Mucosa of gallbladder (tissue), 1 donor: ENCODE measurements at regions not wholly inside any gene's neighbourhood (a gene's known extent, or its start where the extent isn't known, plus 50 kb on each side); places are given as distances from the start of the nearest gene placed in this dataset.
"Not testable (repeated sequence)": the region's sequence is repeated elsewhere in the genome, so short reads cannot be mapped to it uniquely, and the experiment has no call there.

ENCODE experiments used
- DNase-seq: peaks from one replicate; pipeline ENCODE4 v3.0.0-alpha.2; 2020; ENCODE audit warnings: low spot score
- donor health status: DM: no; HTN: no; CAD: no.

DNA sequence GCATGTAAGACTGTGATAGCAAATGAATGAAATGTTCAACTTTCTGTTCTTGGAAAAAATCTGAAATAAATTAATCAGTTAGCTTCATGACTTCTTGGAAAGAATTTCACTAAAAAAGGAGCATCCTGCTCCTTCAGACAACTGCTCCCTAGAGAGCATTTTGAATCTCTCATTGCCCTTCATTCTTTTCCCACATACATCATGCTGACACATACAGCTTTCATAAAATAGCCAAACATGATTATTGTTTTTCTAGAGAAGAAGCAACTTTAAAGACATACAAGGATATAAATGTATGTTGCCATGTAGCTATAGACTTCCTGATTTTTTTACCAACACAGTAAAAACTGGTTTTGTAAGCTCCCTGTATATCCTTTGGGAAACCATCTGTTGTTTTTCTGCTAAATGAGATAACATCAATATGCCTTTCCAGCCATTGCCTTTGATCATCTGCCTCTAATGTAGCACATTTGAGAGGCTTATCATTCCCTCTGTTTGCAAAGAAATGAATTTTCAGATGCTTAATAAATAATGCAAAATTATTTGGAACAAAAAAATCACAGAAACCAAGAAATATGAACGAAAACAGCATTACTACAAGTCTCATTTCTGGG is 248.2 kb upstream of the GPR149 start:
- DNase-seq: no peak

DNA sequence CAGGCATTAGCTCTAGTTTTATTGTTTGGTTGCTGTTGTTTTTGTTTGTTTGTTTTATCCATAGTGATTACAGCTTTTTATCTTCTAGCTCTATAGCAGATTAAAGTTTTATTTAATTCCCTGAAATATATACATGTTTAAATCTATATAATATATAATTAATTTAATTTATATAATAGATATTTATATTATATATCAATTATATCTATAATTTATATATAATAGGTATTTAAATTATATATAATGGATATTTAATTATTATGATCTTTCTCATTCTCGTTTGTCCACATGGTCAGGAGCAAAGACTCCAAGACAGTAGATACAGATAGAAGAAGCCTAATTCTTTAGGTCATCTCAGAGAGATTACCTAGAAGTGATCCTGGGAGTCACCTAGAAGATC is 238.8 kb upstream of the GPR149 start:
- DNase-seq: no peak

DNA sequence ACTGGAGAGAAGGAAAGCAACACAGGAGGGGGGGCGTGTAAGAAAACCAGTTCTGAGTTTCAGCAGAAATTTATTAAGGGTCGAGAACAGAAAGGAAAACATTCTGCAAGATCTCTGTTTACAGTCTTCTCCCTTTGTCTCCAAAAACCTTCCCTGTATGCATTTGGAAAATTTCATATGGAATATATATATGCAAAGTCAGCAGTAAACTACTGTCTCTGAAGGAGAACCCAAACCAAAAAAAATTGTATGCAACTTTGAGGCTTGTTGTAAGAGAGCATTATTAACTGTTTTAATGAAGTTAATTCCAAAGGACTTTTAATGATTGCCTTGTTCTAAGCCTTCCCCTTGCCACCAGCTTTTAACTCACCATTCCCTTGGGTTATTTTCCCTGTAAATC is 238.2 kb upstream of the GPR149 start:
- no peak for DNase-seq

DNA sequence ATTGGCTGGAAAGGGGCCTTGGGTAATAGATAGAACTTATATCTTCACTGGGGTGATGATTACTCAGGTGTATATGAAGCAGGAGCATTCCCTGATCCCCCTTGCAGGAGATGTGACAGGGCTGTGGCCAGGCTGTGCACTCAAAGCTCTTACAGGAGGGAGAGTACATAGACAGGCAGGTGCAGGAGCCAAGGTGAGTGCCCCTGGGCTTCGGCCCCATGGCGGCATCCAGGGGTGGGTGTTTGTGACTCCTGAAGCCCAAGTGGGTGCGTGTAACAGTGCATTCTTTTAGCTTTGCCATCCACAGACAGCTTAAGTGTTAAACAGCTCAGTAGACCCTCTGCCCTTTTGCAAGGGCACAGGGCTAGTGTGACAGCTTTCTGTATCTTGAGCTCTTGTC is 236.6 kb upstream of the GPR149 start:
- no peak for DNase-seq

DNA sequence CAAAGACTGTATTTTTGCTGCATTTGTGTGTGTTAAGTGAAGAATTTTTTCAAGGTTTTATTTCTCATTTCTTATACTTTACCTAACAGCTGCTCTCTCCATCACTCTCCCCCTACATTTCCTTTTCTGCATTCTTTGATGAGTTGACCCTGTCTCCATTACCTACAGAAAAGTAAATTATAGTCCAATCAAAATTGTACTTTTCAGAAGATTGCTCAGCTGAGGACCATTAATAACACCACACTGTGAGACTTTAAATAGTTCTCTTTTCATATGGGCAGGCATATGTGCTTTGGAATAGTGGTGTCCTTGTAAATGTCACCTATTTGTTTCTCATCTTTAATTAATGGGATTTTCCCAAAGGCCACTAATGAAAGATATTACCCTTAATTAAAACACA is 234.7 kb upstream of the GPR149 start:
- DNase-seq: no peak

DNA sequence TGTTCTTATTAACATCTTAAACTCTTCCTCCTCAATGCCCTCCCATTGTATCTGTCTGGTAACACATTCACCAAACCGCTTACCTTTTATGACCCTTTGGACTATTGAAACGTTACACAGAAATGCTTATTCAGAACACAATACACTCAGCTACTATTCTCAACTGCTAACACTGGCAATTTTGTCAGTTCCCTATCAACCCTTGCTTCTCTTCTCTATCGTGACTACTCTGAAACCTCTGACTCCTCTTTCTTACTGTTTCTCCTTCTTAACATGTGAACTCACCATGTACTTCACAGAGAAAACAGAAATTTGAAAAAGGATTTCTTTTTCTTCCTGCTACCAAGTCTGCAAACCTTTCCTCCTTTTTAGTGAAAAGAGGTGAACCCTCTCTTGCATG is 232.9 kb upstream of the GPR149 start:
- DNase-seq: no peak

DNA sequence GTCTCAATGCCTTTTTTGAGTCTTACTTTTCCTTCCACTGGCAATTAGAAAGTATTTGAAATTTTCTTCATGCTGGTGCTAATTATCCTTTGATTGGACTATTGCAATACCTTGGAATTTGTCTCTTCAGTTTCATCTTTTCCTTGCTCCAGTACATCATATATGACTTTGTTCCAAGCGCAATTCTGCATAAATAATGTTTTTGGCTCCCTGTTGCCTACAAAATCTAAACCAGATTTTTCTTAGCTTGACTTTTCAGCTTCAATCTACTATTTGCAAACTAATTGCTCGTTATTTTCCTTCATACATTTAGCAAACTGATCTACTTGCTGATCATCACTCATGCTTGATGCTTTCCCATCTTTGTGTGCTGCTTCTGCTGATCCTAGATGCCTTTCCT is 230.8 kb upstream of the GPR149 start:
- no peak for DNase-seq

DNA sequence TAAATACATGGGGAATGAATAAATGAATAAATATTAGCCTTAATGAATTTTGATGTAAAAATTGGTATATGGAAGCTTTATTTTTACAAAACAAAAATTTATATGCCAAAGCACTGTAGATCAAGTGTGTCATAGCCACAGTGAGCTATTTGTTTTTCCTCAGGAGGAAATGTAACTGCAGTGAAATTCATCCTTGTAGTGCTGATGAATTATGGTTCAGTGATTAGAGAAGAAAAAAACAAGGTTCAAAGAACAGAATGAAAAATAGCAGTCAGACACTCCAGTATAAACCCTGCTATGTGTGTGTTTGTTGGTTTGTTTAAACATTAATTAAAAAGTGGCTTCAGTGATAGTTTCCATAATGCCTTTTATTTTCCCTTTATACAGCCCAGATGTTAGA is 228.0 kb upstream of the GPR149 start:
- DNase-seq: no peak

DNA sequence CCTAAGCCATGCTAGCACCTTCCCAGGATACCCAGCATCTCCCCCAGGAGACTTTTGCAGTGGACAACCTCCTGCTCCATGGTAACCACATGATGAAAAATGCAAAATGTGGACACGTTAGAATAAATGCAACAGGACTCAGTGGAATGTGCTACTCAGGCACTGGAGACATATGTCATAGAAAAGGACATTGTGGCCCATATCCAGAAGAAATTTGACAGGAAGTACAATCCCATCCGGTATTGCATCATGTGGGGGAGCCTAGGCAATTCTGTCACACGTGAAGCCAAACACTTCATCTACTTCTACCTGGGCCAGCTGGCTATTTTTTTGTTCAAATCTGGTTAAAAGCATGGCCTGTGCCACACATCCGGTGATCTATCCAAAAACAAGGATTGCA is 227.2 kb upstream of the GPR149 start:
- DNase-seq: no peak

DNA sequence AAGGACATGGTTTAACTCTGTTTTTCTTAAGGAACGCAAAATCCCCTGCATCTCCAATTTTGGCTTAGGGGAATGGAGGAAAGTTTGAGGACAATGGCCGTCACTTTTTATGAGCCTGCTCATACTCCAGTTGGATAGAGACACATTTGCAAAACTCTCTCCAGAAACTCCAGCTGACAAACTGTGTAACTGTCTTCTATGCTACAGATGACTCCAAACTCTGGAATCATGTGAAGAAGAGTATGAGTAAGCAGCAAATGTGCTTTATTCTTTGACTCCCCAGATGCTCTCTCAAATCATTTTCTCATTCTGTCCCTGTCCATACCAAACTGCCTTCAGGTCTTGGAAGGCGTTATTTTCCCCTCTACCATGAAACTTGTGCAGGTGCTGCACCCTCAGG is 226.5 kb upstream of the GPR149 start:
- no peak for DNase-seq

DNA sequence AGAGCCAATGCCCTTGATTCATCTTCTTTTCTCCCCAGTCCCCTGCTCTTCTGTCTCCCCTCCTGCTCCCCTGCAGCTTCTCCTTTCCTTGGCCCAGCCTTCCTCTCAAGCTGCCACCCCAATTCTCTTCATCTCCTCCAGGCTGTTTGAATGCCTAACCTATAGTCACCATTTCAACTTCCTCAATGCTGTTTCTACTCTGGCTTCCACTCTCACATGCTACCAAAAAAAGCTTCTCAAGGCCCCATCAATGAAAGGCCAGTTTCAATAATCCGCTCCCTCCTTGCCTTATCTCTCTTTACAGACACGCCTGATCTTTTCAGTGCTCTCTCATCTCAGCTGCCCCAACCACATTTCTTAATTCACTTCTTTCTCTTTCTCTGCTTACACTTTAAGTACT is 212.2 kb upstream of the GPR149 start:
- no peak for DNase-seq

DNA sequence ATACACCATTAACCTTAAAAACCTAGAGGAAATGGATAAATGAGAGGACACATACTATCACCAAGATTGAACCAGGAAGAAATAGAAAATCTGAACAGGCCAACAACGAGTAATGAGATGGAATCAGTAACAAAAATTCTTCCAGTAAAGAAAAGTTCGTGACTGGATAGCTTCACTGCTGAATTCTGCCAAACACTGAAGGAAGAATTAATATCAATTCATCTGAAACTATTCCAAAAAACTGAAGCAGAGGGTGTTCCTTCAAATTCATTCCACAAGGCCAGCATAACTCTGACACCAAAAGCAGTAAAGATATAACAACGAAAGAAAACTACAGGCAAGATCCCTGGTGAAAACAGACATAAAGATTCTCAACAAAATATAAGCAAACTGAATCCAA is 195.8 kb upstream of the GPR149 start:
- no peak for DNase-seq

DNA sequence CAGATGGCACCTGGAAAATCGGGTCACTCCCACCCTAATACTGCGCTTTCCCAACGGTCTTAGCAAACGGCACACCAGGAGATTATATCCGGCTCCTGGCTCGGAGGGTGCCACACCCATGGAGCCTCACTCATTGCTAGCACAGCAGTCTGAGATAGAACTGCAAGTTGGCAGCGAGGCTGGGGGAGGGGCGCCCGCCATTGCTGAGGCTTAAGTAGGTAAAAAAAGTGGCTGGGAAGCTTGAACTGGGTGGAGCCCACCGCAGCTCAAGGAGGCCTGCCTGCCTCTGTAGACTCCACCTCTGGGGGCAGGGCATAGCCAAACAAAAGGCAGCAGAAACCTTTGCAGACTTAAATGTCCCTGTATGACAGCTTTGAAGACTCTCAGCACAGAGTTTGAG is 189.6 kb upstream of the GPR149 start:
- not testable (repeated sequence) for DNase-seq

DNA sequence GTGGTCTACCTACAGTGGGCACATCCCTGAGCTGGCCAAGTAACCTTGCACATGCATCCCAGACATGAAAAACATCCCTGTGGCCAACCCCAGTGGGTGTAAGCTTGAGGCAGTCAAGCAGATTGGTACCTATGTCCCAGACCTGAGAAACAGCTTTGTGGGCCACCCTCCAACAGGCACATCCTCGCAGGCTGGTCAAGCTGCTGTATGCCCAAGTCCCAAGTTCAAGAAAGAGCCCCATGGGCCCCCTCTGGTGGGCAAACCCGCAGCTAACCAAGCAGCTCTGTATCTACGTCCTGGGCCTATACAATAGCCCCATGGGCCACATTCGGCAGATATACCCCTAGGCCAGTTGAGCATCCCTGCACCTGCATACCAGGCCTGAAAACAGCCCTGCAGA is 186.3 kb upstream of the GPR149 start:
- DNase-seq: no peak

DNA sequence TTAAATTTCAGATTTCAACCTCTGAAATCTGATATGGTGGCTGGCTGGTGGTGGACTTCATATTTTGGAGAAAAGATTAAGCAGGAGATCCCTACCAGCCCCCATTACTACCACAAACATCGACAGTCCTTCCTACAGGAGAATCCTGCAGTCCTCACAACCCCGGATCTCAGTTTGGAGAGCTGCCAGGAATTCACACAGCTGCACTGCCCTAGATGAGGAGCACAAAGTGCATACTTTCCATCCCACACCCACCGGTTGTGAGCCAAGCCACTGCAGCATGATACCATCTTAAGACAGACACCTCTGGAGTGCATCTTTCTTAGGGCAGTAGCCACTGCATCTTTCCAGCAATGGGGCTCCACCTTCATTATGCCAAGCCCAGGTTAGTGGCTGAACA is 185.5 kb upstream of the GPR149 start:
- peak; percentile 12 for DNase-seq

DNA sequence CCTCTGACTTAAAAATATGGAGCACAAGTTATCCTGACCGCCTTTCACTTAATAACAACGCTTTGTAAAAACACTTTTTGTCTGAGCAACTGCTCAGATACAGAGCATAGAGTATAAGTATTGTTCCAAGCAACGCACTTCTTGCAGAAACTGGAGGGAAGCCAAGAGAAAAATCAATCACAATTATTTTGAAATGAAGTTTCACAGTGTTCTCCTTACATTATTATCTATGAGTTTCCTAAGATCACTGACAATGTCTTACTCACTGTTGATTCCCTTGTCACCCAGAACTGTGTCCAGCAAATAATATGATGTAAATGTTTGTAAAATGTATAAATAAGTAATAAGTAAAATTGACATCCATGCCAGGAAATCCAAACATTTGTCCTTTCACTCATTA is 184.6 kb upstream of the GPR149 start:
- DNase-seq: no peak

DNA sequence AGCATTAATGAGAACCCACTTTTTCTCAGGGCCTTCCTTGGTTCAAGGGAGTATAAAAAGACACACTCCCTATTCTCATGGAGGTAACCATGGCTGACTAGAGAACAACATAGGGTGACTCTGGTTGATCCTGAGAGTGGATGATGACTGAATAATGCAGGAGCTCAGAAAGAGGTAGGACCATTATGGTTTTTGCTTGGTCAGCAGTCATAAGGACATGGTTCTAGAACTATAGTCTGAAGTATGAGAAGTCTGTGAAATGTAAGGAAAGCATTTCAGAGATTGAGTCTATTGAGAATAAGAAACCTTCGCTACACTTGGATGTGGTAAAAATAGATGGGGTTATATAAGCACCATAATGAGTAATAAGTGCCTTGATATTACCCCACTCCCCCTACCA is 184.1 kb upstream of the GPR149 start:
- no peak for DNase-seq

DNA sequence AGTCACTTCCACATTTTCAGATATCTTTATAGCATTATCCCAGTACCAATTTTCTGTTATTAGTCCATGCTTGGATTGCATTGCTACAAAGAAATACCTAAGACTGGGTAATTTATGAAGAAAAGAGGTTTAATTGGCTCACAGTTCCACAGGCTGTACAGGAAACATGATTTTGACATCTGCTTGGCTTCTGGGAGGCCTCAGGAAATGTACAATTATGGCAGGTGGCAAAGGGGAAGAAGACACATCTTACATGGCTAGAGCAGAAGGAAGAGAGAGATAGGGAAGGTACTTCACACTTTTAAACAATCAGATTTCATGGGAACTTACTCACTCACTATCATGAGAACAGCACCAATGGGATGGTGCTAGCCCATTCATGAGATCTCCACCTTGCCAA is 172.3 kb upstream of the GPR149 start:
- DNase-seq: no peak

DNA sequence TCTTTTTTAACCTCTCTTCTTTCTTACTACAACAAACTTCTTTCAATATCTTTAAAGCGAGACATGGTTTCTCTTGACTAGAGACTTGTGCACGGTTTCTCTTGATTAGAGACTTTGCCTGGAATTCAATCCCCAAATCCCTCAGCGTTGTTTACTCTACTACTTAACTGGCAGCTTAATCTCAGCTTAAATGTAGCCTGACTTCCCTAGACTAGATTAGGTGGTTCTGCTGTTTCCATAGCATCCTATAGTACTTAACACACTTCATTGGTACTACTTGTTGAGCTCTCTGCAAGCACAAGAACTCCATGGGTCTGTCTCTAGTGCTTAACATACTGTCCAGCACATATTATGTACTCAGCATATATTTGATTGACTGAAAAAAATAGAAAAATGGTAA is 168.2 kb upstream of the GPR149 start:
- DNase-seq: no peak

DNA sequence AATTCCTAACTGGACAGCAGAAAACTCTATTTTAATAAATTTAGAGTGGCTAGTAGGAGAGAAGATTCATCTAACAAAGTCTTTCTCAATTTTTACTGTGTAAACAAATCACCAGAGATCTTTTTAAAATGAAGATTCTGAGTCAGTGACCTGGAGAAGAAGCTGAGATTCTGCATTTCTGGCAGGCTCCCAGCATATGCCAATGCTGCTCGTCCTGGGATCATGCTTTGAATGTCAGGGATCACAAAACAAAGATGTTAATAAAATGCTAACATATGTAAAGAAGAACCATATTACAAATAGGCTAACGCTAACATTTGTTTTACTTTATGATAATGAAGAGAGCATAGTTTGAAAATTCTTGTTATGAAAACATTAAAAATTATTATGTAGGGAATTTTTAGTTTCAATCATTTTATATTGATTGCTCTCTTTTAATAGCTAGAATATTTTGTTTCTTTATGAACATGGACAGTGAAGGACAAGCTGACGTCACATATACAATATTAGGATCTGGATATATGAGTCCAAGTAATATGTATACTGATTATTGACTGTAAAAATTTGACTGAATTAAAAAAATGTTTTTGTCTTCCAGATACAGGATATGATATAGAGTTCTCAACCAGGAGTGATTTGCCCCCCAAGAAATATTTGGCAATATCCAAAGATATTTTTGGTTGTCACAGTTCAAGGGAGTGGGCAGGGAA is 160.8 kb upstream of the GPR149 start:
- no peak for DNase-seq

DNA sequence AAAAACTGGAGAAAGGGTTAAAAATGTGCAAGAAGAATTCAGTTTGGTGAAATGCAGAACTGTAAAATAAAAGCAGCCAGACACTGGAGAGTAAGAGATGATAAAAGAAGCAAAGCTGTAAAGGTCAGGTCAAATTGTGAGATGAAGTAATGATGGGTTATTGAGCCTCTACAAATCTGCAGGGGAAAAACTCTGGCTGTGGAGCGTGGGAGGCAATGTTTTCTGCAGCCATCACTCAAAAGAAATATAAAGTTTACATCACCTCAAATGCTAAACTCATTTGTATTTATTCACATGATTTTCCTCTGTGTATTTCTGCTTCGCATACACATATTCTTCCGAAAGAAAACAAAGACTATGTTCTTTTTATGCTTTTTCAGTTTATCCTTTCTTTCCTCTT is 158.8 kb upstream of the GPR149 start:
- DNase-seq: no peak

DNA sequence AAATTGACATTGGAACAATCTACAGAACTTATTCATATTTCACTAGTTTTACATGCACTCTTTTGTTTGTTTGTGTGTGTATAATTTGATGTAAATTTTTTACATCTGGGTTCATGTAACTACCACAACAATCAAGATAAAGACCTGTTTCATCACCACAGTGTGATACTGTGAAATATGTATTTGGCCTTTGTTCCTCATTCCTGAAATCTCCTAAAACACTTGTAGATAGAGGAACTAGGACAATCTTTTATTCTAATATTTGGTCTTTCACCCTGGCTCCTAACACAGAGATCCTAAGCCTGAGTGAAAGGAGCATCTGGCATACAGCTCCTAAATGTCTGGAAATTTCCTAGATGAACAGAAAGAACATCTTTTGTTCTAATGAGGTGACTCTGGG is 155.0 kb upstream of the GPR149 start:
- no peak for DNase-seq

DNA sequence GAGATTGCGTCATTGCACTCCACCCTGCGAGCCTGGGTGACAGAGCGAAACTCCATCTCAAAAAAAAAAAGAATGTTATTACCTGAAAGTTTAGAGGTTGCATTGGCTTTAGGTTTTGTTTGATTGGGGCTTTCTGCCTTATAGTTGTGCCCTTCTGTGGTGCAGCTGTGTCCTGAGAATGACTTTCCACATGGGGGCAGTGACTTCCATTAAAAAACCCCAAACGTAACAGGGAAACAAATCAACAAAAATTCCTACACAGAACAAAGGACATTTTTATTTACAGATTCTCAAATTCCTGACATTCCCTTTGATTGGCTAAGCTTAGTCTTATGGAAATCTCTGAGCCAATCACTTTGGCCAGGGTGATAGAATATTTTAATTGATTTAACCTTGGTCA is 154.1 kb upstream of the GPR149 start:
- DNase-seq: no peak

DNA sequence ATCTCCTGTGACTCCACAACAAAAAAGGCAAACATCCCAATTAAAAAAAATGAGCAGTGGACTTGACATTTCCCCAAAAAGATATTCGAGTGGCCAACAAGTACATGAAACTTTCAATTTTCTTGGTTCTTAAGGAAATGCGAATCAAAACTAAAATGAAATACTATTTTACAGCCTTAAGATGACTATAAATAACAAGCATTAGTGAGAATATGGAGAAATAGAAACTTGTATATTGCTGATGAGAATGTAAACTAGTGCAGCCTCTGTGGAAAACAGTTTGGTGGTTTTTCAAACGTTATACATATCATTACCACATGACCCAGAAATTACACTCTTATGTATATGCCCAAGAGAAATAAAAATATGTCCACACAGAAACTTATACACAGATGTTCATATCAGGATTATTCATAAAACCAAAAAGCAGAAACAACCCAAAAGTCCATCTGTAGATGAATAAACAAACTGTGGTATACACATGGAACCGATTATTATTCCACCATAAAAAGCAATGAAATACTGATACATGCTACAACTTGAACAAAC is 153.2 kb upstream of the GPR149 start:
- DNase-seq: no peak
